ENCODE measurements at regions not wholly inside any gene's neighbourhood (a gene's known extent, or its start where the extent isn't known, plus 50 kb on each side); places are given as distances from the start of the nearest gene placed in this dataset.

DNA sequence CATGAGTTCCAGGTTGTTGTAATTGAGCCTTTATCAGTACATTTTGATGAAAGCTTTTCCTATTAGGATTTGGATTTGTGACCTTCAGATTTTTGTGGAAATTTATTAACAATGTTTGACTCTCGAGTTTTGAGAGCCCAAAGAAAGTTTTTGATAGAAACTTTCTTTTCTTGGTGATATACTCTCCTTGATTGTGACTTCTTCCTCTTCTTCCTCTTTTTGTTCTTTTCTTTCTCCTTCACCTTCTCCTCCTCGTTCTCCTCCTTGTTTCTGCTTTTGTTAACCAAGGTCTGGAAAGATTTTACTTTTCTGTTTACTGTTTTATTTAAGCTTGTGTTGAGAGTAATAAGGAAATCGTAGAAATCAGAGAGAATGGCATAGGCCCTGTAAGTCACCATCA lies 182.4 kb downstream of the TRIM27 start:
- no peak for DNase-seq

GRCh38 chr6:28742668-28743270 lies 181.0 kb downstream of the TRIM27 start:
- DNase-seq: no peak

DNA sequence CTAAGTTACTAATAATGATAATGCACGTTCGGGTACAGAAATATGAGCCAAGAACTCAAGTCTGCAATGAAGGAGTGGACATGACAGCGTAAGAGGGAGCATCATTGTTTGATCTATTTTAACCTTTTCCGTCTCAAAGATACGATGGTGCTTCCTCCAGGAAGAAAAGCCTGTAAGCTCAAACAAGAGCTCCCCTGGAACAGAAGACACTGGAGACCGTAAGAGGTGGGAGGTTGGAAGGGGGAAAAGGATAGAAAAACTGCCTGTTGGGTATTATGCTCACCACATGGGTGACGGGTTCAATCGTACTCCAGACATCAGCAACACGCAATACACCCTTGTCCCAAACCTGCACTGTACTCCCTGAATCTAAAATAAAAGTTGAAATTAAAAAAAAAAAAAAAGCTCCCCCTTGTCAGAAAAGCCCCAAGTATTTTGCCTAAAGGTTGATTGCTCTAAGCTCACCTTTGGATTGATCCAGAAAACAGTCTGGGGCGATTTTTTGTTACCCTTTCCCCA lies 180.5 kb downstream of the TRIM27 start:
- no peak for DNase-seq

DNA sequence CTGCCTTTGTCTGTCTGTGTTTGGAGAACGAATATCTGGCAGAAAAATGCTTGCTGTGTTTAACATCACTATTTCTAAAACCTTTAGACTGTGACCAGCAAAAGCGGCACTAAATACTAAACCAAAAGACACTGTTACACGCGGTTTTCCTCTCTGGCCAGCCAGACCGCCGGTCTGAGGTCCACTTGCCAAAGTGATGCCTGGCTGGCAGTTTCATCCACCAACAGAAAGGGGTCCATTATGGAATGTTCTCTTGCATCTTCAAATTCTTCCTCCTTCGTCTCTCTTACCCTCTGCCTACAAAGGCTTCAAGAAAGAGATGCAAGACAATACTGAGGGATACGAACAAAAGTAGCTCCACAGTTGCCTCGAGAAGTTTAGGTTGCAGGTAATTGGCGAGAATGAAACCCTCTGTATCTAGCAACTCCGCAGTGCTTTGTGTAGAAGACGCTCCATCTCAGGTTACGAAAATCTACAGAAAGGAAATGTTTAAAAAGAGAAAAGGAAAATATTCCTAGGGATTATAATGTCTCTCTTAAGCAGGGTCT lies 176.6 kb downstream of the TRIM27 start:
- DNase-seq: no peak

DNA sequence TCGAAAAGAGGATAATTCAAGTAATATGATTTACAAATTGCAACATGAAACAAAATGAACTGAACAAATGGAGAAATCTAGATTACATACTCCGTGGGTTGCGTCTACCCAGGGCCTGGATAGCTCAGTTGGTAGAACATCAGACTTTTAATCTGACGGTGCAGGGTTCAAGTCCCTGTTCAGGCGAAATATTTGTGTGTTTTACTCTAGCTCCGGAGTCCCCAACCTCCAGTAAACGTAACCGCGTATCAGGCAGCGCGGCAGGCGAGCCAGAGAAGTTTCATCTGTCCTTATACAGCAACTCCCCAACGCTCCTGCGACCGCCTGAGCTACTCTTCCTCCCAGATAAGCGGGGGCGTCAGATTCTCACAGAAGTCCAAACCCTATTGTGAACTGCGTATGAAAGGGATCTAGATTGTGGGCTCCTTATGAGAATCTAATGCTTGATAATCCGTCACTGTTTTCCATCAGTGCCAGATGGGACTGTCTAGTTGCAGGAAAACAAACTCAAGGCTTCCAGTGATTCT lies 176.1 kb downstream of the TRIM27 start:
- peak; percentile 71 to 85 for DNase-seq

GRCh38 chr6:28748192-28748591 lies 175.6 kb downstream of the TRIM27 start:
- no peak for DNase-seq

- no peak for DNase-seq
These were observed 172.8 kb downstream of the TRIM27 start for GRCh38 chr6:28750926-28751458.

DNA sequence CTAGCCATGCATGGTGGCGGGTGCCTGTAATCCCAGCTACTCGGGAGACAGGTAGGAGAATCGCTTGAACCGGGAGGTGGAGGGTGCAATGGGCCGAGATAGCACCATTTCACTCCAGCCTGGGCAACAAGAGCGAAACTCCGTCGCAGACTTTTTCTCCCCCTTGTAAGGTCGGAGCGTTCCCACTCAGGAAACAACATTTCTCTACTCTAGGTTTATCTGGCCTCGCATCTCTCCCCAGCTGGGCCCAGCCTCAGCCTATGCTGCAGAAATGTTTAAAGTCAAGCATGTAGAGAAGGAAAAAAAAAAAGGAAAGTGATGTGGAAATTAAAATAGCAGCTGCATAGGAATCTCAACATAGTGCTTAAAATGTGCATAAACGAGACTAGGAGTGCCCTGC lies 172.3 kb downstream of the TRIM27 start:
- DNase-seq: no peak

- DNase-seq: no peak
These were observed 171.8 kb downstream of the TRIM27 start for GRCh38 chr6:28751963-28752350.

GRCh38 chr6:28757429-28758045 lies 166.2 kb downstream of the TRIM27 start:
- peak in 1 of 2 experiments; percentile 12 for DNase-seq

GRCh38 chr6:28758046-28758817 lies 165.6 kb downstream of the TRIM27 start:
- peak; percentile 38 for DNase-seq

DNA sequence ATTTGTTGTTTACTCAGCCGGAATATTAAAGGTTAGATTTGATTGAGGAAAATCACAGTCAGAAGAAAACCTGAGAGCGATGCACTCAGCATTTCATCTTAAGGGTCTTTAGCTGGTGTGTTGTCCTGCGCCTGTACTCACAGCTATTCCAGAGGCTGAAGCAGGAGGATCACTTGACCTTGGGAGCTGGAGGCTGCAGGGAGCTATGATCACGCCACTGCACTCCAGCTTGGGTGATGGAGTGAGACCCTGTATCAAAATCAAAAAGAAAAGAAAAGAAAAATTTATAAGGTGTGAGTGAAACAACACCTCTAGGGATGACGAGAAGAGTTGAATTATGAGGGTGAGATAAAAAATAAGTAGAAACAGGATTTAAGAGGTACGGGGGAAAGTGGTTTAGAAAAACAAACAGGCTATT lies 165.0 kb downstream of the TRIM27 start:
- no peak for DNase-seq

- DNase-seq: no peak
These were observed 159.6 kb downstream of the TRIM27 start for GRCh38 chr6:28764014-28764723.

DNA sequence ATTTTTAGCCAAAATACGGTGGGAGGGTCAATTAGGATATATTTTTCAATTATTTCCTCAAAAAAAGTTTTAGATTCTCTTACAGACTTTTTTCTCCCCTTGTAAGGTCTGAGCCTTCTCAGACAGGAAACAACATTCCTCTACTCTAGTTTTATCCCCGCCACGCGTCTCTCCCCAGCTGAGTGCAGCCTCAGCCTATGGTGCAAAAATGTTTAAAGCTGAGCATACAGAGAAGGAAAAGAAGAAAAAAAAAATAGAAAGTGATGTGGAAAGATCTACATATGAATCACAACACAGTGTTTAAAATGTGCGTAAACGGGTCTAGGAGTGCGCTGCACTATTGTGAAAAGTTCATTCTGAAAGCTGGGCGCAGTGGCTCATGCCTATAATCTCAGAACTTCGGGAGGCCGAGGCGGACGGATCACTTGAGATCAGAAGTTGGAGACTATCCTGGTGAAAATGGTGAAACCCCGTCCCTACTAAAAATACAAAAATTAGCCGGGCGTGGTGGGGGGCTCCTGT lies 159.0 kb downstream of the TRIM27 start:
- DNase-seq: no peak

GRCh38 chr6:28765978-28766351 lies 157.8 kb downstream of the TRIM27 start:
- no peak for DNase-seq

DNA sequence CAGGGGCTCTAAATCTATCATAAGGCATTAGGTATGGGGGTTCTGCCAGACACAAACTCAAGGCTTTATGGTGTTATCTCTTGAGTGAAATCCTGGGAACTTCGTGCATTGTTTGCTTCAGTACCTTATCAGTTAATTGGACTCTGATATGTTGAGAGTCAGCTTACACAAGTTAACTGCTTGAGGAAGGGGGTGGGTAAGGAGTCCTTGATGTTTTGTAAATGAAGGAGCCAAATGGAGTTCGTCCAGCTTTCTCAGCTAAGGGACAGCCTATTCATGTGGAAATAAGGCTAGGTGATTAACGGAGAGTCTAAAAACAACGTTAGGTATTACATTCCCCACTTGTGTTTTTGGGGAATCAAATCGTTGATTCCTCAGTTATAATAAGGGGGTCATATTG lies 157.4 kb downstream of the TRIM27 start:
- no peak for DNase-seq

DNA sequence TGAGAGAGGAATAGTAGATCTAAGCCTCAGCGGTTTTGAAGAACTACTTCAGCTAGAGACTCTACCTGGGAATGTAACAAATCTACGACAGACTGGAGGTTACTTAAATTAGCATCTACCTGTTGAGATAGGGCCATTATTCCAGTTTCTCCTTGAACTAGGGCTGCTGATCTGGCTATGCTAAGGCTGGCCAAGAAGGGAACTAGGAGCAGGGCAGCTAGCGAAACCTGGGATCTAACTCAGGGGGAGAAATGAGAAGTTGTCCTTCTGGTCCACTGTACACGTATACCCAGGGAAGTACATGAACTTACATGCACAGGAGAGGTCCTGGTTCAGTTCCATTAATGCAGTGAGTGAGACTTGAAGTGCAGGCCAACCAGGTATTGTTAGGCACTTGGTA lies 156.7 kb downstream of the TRIM27 start:
- DNase-seq: no peak

GRCh38 chr6:28767691-28768090 lies 156.1 kb downstream of the TRIM27 start:
- DNase-seq: no peak

- DNase-seq: no peak
These were observed 155.4 kb downstream of the TRIM27 start for GRCh38 chr6:28768187-28768913.

DNA sequence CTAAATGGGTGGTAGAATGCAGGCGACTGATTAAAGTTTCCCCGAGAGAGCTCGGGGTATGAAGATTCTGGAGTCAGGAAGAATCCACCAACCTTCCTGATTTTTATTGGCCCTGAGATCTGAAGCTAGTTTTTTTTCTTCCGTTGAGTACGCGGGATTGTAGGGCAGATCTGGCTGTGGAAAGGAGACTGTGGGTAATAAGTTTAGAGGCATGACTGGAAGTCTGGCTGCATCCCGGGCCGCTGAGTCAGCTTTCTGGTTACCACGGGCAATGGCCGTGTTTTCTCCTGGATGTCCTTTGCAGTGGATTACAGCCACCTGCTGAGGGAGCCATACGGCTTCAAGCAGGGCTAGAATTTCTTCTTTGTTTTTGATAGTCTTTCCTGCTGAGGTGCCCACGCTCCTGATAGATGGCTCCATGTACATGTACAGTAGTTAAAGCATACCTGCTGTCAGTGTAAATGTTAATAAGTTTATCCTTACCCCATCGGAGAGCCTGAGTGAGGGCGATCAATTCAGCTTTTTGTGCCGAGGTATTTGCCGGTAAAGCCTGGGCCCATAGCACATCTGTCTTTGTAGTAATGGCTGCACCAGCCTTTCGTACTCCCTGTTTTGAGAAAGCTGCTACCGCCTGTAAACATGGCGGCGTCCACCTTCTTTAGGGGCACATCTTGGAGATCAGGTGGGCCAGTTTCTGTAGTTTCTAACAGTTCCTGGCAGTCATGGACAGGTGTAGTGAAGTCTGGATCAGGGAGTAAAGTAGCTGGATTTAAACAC lies 154.0 kb downstream of the TRIM27 start:
- DNase-seq: peak in 1 of 2 experiments; percentile 10

DNA sequence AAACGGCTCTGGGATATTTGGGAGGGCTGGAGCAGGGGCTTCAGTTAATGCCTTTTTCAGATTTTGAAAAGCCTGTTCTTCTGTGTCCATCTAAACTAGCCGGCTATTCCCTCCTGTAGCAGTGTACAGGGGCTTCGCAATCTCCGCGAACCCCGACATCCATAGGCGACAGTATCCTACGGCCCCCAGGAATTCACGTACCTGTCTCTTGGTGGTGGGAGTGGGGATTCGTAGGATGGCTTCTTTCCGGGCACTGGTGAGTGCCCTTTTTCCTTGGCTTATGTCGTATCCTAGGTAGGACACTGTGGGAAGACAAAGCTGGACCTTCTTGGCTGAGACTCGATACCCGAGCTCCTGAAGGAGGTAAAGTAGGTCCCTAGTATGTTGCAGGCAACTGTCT lies 153.1 kb downstream of the TRIM27 start:
- DNase-seq: no peak
